GM23338 (cell line): ENCODE measurements at regions not wholly inside any gene's neighbourhood (a gene's known extent, or its start where the extent isn't known, plus 50 kb on each side); places are given as distances from the start of the nearest gene placed in this dataset.

Experiments used
- ATAC-seq: fragments of 200-7000 bp; cut with Tn5 transposase; 3 replicates; pipeline ENCODE4 v1.9.1; 2020
- DNase-seq: peaks from one replicate; pipeline ENCODE4 v3.0.0-alpha.2; 2015; ENCODE audit warnings: low spot score
- H2AFZ ChIP-seq: fragments of 200-600 bp; sonication (generic); 2 replicates; pipeline ENCODE4 v1.8.0; 2016; ENCODE audit warnings: antibody characterized with exemption, mild to moderate bottlenecking, moderate library complexity
- H3F3A ChIP-seq: fragments of 200-600 bp; sonication (generic); replicated peaks from 2 replicates; pipeline ENCODE4 v1.8.0; 2017; ENCODE audit warnings: antibody characterized with exemption, mixed run types, low read depth
- H3K27ac ChIP-seq: fragments of 200-600 bp; sonication (generic); 2 replicates; pipeline ENCODE4 v1.6.1; 2016; ENCODE audit warnings: low read depth
- H3K27me3 ChIP-seq: fragments of 200-600 bp; sonication (generic); 2 replicates; pipeline ENCODE4 v1.8.0; 2016; ENCODE audit warnings: mild to moderate bottlenecking, mixed run types, moderate library complexity; ENCODE audit not compliant: insufficient read depth
- H3K36me3 ChIP-seq: fragments of 200-600 bp; sonication (generic); 2 replicates; pipeline ENCODE4 v1.8.0; 2016; ENCODE audit warnings: mild to moderate bottlenecking; ENCODE audit not compliant: insufficient read depth
- H3K4me1 ChIP-seq: fragments of 200-600 bp; sonication (generic); 2 replicates; pipeline ENCODE4 v1.8.0; 2016; ENCODE audit warnings: mild to moderate bottlenecking, moderate library complexity; ENCODE audit not compliant: insufficient read depth
- H3K4me2 ChIP-seq: fragments of 200-600 bp; sonication (generic); 2 replicates; pipeline ENCODE4 v1.7.1; 2017; ENCODE audit warnings: mixed run types
- H3K4me3 ChIP-seq: fragments of 200-600 bp; sonication (generic); 2 replicates; pipeline ENCODE4 v1.6.1; 2016; ENCODE audit warnings: mixed run types
- H3K79me2 ChIP-seq: fragments of 200-600 bp; sonication (generic); replicated peaks from 2 replicates; pipeline ENCODE4 v1.8.0; 2017; ENCODE audit warnings: mild to moderate bottlenecking; ENCODE audit not compliant: insufficient read depth
- H3K9me2 ChIP-seq: fragments of 200-600 bp; sonication (generic); 2 replicates; pipeline ENCODE4 v1.8.0; 2017; ENCODE audit not compliant: insufficient read depth
- H4K20me1 ChIP-seq: fragments of 200-600 bp; sonication (generic); replicated peaks from 2 replicates; pipeline ENCODE4 v1.8.0; 2017; ENCODE audit warnings: mild to moderate bottlenecking; ENCODE audit not compliant: insufficient read depth
- H3K27ac Mint-ChIP-seq: 2 replicates; pipeline ENCODE4 v1.8.0; 2020; ENCODE audit warnings: inconsistent platforms, mild to moderate bottlenecking, moderate library complexity, mixed read lengths
- H3K27me3 Mint-ChIP-seq: 3 replicates; pipeline ENCODE4 v1.8.0; 2022; ENCODE audit warnings: low read depth, mild to moderate bottlenecking, moderate library complexity, mixed read lengths, inconsistent platforms; ENCODE audit not compliant: insufficient read depth, poor library complexity
- H3K36me3 Mint-ChIP-seq: 3 replicates; pipeline ENCODE4 v1.8.0; 2021; ENCODE audit warnings: low read depth, mild to moderate bottlenecking, inconsistent platforms, moderate library complexity, mixed read lengths
- H3K4me1 Mint-ChIP-seq: 3 replicates; pipeline ENCODE4 v1.8.0; 2020; ENCODE audit warnings: mild to moderate bottlenecking, inconsistent platforms, mixed read lengths
- H3K4me3 Mint-ChIP-seq: 3 replicates; pipeline ENCODE4 v1.8.0; 2021; ENCODE audit warnings: moderate library complexity, mild to moderate bottlenecking, inconsistent platforms, mixed read lengths
- H3K9me3 Mint-ChIP-seq: 3 replicates; pipeline ENCODE4 v1.8.0; 2020; ENCODE audit warnings: moderate library complexity, mild to moderate bottlenecking, inconsistent platforms, mixed read lengths
- CTCF ChIP-seq, 2 experiments: fragments of 200-600 bp in 1 of 2; sonication (generic) in 1 of 2; conservative IDR thresholded peaks; 2 replicates each; pipeline versions ENCODE4 v1.5.1 to v1.6.1; 2016 to 2017; ENCODE audit warnings: antibody characterized with exemption in 2 of 2, low read depth in 2 of 2, mild to moderate bottlenecking in 2 of 2, moderate library complexity in 1 of 2
- STAT1 ChIP-seq: IDR thresholded peaks from one replicate; pipeline ENCODE4 v1.6.1; 2016; ENCODE audit warnings: antibody characterized with exemption; ENCODE audit not compliant: unreplicated experiment
- ZNF331 ChIP-seq: fragments of 250-450 bp; sonication (Bioruptor Pico); IDR thresholded peaks from 2 replicates; pipeline ENCODE4 v1.5.0; 2020; ENCODE audit warnings: low read depth, mild to moderate bottlenecking, moderate library complexity
- ZNF462 ChIP-seq: fragments of 250-450 bp; sonication (Bioruptor Pico); IDR thresholded peaks from 2 replicates; pipeline ENCODE4 v1.5.0; 2020; ENCODE audit warnings: mild to moderate bottlenecking, moderate library complexity

- Histone ChIP-seq H3K4me2 (0 out of 2 replicates have a peak overlapping the region, but pooled peaks have one; percentile 25), H3F3A (0 out of 2 replicates have a peak, but pooled peaks cover 2% of the 10 kb centered on the region), H2AFZ (no peak overlapping the region), H3K9me2 (no peaks in the 10 kb centered on the region), H3K79me2 (no peaks in the 10 kb centered on the region), H3K4me3 (no peak overlapping the region), H3K27me3 (no peaks in the 10 kb centered on the region), H3K4me1 (peaks cover 35% of the 10 kb centered on the region), H3K27ac (no peak overlapping the region), H4K20me1 (no peaks in the 10 kb centered on the region), H3K36me3 (no peaks in the 10 kb centered on the region)
- no peak for TF ChIP-seq ZNF331 (CRISPR knock-in tag)
- TF ChIP-seq CTCF (conservative IDR thresholded peaks at IDR 0.05; ENCODE audit: low read depth in 2 of 2) = peak; percentile 77 to 79
- Mint-ChIP-seq H3K27ac (peak overlapping the region; percentile 58; the same call in 1 of the 2 replicates), H3K36me3 (no peaks in the 10 kb centered on the region), H3K27me3 (peaks cover 15% of the 10 kb centered on the region), H3K4me3 (no peak overlapping the region), H3K9me3 (no peaks in the 10 kb centered on the region), H3K4me1 (peaks cover 41% of the 10 kb centered on the region)
- DNase-seq (peak; percentile 75), ATAC-seq (peak; percentile 13)
These were observed 58.1 kb downstream of the FHIP2A start for GRCh38 chr10:114879541-114880158.

- Histone ChIP-seq H3K4me3 (peak overlapping the region; percentile 24; the same call in 1 of the 2 replicates), H3F3A (no peaks in the 10 kb centered on the region), H3K4me2 (peak overlapping the region; percentile 66), H3K79me2 (no peaks in the 10 kb centered on the region), H3K9me2 (no peaks in the 10 kb centered on the region), H3K36me3 (no peaks in the 10 kb centered on the region), H3K4me1 (peaks cover 35% of the 10 kb centered on the region), H4K20me1 (no peaks in the 10 kb centered on the region), H3K27me3 (no peaks in the 10 kb centered on the region), H2AFZ (peak overlapping the region; percentile 84), H3K27ac (no peak overlapping the region)
- peak overlapping the region; percentile 8; the same call in 1 of the 2 replicates for H3K27ac Mint-ChIP-seq
- no peaks in the 10 kb centered on the region for H3K9me3 Mint-ChIP-seq
- no peaks in the 10 kb centered on the region for H3K36me3 Mint-ChIP-seq
- DNase-seq (no peak), ATAC-seq (peak; percentile 50)
- 0 out of 2 replicates have a peak, but pooled peaks have one; percentile 29 for TF ChIP-seq ZNF462 (CRISPR knock-in tag)
- TF ChIP-seq STAT1 = no peak
- peaks cover 36% of the 10 kb centered on the region for H3K4me1 Mint-ChIP-seq
- H3K4me3 Mint-ChIP-seq = peak overlapping the region; percentile 35; the same call in 2 of the 3 replicates
- peaks cover 12% of the 10 kb centered on the region for H3K27me3 Mint-ChIP-seq
These were observed 56.6 kb upstream of the TRUB1 start for GRCh38 chr10:114881417-114881816.
